ENCODE measurements at regions not wholly inside any gene's neighbourhood (a gene's known extent, or its start where the extent isn't known, plus 50 kb on each side); places are given as distances from the start of the nearest gene placed in this dataset.

GRCh38 chr20:40948465-40949267 lies 80.0 kb upstream of the TOP1 start (continued):
- TF ChIP-seq HDAC6 (IDR thresholded peaks at IDR 0.05; ENCODE audit: low read depth, low read length) (no peak), ZFP36 (IDR thresholded peaks at IDR 0.05; ENCODE audit: low read depth, low read length, partially characterized antibody) (no peak), MAFK (IDR thresholded peaks at IDR 0.05; ENCODE audit: low read length) (no peak), ZNF165 (CRISPR knock-in tag; IDR thresholded peaks at IDR 0.05; ENCODE audit: borderline replicate concordance) (no peak), TFAM (CRISPR knock-in tag; conservative IDR thresholded peaks at IDR 0.05) (no peak), TEAD2 (tag; IDR thresholded peaks at IDR 0.05) (peak; percentile 97), HDGF (IDR thresholded peaks at IDR 0.05) (no peak), KDM4B (IDR thresholded peaks at IDR 0.05; ENCODE audit: borderline replicate concordance in 2 of 2, low read depth in 1 of 2) (no peak), ZNF586 (CRISPR knock-in tag; conservative IDR thresholded peaks at IDR 0.05) (no peak), ETV1 (tag; conservative IDR thresholded peaks at IDR 0.05; ENCODE audit: low read depth) (peak; percentile 95), EWSR1 (IDR thresholded peaks at IDR 0.05; ENCODE audit: borderline replicate concordance, low read depth, partially characterized antibody) (no peak), MCM5 (IDR thresholded peaks at IDR 0.05; ENCODE audit: low read depth) (no peak), TEAD4 (IDR thresholded peaks at IDR 0.05; ENCODE audit: low read length) (peak; percentile 20; the same call in 1 of the 2 replicates), TEAD4 (CRISPR knock-in tag; IDR thresholded peaks at IDR 0.05; ENCODE audit: borderline replicate concordance) (no peak), ZKSCAN3 (CRISPR knock-in tag; IDR thresholded peaks at IDR 0.05) (no peak), KAT8 (IDR thresholded peaks at IDR 0.05; ENCODE audit: low read depth) (no peak), ARNT (IDR thresholded peaks at IDR 0.05) (no peak), ZNF347 (CRISPR knock-in tag; IDR thresholded peaks at IDR 0.05; ENCODE audit: low read depth) (0 out of 2 replicates have a peak, but pooled peaks have one; percentile 26), SRSF3 (IDR thresholded peaks at IDR 0.05; ENCODE audit: insufficient read depth, low read length) (no peak), CBX8 (IDR thresholded peaks at IDR 0.05; ENCODE audit: borderline replicate concordance, extremely low read depth, low read depth, low read length, poor library complexity, severe bottlenecking) (no peak), CBX2 (IDR thresholded peaks at IDR 0.05; ENCODE audit: insufficient read depth, low read length, poor library complexity, severe bottlenecking) (no peak), BACH1 (tag; IDR thresholded peaks at IDR 0.05) (peak; percentile 97), NFE2L1 (tag; IDR thresholded peaks at IDR 0.05; ENCODE audit: borderline replicate concordance, low read depth) (peak; percentile 83; the same call in 1 of the 2 replicates), ZFP91 (CRISPR knock-in tag; IDR thresholded peaks at IDR 0.05) (no peak), ZFPM2 (CRISPR knock-in tag; IDR thresholded peaks at IDR 0.05) (peak; percentile 96), STAT6 (CRISPR knock-in tag; IDR thresholded peaks at IDR 0.05) (no peak)

Measured in K562 (cell line).